Endothelial cell (in vitro differentiated cells): ENCODE measurements at regions not wholly inside any gene's neighbourhood (a gene's known extent, or its start where the extent isn't known, plus 50 kb on each side); places are given as distances from the start of the nearest gene placed in this dataset.
"Not testable (repeated sequence)": the region's sequence is repeated elsewhere in the genome, so short reads cannot be mapped to it uniquely, and the experiment has no call there.

Experiments used
- DNase-seq: peaks from one replicate; pipeline ENCODE4 v3.0.0; 2021; ENCODE audit warnings: low spot score
- H3K27ac Mint-ChIP-seq: one replicate; pipeline ENCODE4 v1.8.0; 2021; ENCODE audit warnings: mixed read lengths, inconsistent platforms; ENCODE audit not compliant: unreplicated experiment
- H3K27me3 Mint-ChIP-seq: one replicate; pipeline ENCODE4 v1.8.0; 2021; ENCODE audit warnings: mild to moderate bottlenecking, moderate library complexity, mixed read lengths, inconsistent platforms; ENCODE audit not compliant: unreplicated experiment
- H3K36me3 Mint-ChIP-seq: one replicate; pipeline ENCODE4 v1.8.0; 2021; ENCODE audit warnings: mild to moderate bottlenecking, low read depth, mixed read lengths, inconsistent platforms; ENCODE audit not compliant: unreplicated experiment
- H3K4me1 Mint-ChIP-seq: one replicate; pipeline ENCODE4 v1.8.0; 2021; ENCODE audit warnings: mild to moderate bottlenecking, mixed read lengths, inconsistent platforms; ENCODE audit not compliant: unreplicated experiment
- H3K4me3 Mint-ChIP-seq: one replicate; pipeline ENCODE4 v1.8.0; 2021; ENCODE audit warnings: mild to moderate bottlenecking, mixed read lengths, inconsistent platforms; ENCODE audit not compliant: unreplicated experiment
- H3K9me3 Mint-ChIP-seq: one replicate; pipeline ENCODE4 v1.8.0; 2021; ENCODE audit warnings: mixed read lengths, inconsistent platforms; ENCODE audit not compliant: unreplicated experiment
- TF ChIP-seq, protein P1 (sequence below): fragments of 200-600 bp; sonication (generic); IDR thresholded peaks from one replicate; pipeline ENCODE4 v1.5.0; 2021; ENCODE audit warnings: antibody characterized with exemption; ENCODE audit not compliant: unreplicated experiment

DNA sequence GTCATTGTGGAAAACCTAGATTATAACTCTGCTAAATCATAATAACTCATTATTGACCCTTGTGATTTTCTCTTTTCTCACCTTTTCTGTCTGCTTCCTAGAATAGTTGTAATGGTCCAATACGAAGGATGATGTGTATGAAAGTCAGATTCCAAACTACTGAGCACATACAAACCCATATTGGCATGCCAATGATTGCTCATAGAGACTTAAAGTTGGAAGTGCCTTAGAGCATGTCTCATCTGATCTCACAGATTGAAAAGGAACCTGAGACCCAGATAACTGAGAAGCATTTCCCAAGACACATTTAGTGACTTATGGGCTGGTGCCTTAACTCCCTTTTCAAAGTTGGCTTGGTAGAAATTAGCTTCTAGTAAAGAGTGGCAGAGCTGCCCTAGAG lies 594.3 kb downstream of the REEP3 start:
- H3K4me1 Mint-ChIP-seq = peaks cover 13% of the 10 kb centered on the region
- H3K27me3 Mint-ChIP-seq = peaks cover 1% of the 10 kb centered on the region
- no peaks in the 10 kb centered on the region for H3K9me3 Mint-ChIP-seq
- H3K4me3 Mint-ChIP-seq = no peak overlapping the region
- TF ChIP-seq, protein P1, sequence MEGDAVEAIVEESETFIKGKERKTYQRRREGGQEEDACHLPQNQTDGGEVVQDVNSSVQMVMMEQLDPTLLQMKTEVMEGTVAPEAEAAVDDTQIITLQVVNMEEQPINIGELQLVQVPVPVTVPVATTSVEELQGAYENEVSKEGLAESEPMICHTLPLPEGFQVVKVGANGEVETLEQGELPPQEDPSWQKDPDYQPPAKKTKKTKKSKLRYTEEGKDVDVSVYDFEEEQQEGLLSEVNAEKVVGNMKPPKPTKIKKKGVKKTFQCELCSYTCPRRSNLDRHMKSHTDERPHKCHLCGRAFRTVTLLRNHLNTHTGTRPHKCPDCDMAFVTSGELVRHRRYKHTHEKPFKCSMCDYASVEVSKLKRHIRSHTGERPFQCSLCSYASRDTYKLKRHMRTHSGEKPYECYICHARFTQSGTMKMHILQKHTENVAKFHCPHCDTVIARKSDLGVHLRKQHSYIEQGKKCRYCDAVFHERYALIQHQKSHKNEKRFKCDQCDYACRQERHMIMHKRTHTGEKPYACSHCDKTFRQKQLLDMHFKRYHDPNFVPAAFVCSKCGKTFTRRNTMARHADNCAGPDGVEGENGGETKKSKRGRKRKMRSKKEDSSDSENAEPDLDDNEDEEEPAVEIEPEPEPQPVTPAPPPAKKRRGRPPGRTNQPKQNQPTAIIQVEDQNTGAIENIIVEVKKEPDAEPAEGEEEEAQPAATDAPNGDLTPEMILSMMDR = no peak
- no peak for DNase-seq
- H3K27ac Mint-ChIP-seq = no peak overlapping the region
- H3K36me3 Mint-ChIP-seq = no peaks in the 10 kb centered on the region

DNA sequence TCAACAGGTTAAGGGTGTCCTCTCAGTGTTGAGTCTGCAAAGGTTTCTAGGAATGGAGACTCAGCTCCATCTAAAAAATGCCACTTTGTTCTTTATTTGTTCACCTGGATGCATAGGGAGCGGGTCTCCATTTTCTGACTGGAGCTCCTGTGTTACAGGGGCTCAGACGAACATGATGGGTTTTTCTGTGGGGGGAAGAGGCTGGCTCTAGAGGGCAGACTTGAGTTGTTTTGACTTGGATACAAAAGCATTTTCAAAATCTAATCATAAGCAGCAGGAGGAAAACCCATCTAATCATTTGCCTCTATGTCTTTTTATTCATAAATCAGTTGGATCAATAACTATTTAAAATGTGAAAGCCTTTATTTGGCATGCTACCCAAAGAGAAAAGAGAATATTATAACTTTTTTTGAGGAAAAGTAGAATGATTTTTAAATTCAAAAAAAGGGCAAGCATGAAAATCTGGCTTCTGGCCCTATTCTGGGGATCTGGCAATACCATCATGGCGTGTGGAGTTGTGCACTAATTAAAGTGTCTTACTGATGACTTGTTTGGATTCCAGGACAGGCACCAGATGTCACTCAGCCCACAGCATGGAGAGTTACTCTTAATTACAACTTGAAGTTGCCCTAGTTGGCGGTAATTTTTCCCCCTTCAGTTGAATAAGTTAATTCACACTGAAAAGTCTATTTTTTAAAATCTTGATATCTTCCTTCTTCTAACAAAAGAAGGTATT lies 594.9 kb downstream of the REEP3 start:
- DNase-seq = peak; percentile 26

DNA sequence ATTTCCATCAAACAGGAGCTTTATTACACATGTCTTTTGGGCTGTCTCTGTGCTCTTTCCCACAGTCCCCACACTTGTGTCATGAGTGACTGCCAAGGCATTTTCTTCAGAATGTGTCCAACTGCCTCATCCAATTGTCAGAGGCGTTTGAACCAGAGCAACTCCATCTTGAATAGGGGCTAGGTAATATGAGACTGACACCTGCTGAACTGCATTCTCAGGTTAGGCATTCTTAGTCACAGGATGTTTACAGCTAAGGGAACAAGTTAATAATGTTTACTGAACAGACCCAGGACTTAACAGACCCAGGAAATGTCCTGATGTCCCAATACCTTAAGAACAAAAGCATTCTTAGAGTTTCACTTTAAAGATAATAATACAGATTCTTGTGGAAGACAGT lies 595.5 kb downstream of the REEP3 start:
- no peak for DNase-seq
- no peaks in the 10 kb centered on the region for H3K36me3 Mint-ChIP-seq
- TF ChIP-seq, protein P1 = no peak
- H3K4me3 Mint-ChIP-seq = no peak overlapping the region
- peaks cover 13% of the 10 kb centered on the region for H3K4me1 Mint-ChIP-seq
- no peak overlapping the region for H3K27ac Mint-ChIP-seq
- H3K9me3 Mint-ChIP-seq = no peaks in the 10 kb centered on the region
- peaks cover 1% of the 10 kb centered on the region for H3K27me3 Mint-ChIP-seq

More for the DNA sequence above, 594.9 kb downstream of the REEP3 start:
- H3K9me3 Mint-ChIP-seq = no peaks in the 10 kb centered on the region
- H3K4me3 Mint-ChIP-seq = no peak overlapping the region
- H3K4me1 Mint-ChIP-seq = peaks cover 13% of the 10 kb centered on the region
- H3K27ac Mint-ChIP-seq = no peak overlapping the region
- H3K36me3 Mint-ChIP-seq = no peaks in the 10 kb centered on the region
- TF ChIP-seq, protein P1 = no peak
- peaks cover 1% of the 10 kb centered on the region for H3K27me3 Mint-ChIP-seq

DNA sequence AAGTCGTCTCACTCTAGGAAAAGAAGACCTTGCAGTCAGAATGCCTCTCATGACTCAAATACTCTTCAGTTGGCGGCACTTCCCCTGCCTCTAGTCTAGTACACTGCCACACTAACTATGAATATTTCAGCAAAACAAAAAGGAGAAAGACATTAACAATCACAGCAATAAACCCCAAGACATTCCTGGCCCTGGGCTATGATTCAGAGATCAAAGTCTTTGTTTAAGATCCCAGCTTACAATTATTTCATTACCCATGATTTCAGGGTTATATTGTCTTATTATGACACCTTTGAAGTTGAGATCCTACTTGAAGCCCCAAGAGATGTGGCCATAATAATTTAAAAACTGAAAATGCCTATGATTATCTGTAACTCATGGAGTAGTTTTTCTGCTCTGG lies 597.5 kb downstream of the REEP3 start:
- H3K27ac Mint-ChIP-seq = no peak overlapping the region

DNA sequence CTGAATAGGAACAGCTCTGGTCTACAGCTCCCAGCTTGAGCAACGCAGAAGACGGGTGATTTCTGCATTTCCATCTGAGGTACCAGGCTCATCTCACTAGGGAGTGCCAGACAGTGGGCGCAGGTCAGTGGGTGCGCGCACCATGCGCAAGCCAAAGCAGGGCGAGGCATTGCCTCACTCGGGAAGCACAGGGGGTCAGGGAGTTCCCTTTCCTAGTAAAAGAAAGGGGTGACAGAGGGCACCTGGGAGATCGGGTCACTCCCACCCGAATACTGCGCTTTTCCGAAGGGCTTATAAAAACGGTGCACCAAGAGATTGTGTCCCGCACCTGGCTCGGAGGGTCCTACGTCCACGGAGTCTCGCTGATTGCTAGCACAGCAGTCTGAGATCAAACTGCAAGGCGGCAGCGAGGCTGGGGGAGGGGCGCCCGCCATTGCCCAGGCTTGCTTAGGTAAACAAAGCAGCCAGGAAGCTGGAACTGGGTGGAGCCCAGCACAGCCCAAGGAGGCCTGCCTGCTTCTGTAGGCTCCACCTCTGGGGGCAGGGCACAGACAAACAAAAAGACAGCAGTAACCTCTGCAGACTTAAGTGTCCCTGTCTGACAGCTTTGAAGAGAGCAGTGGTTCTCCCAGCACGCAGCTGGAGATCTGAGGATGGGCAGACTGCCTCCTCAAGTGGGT lies 599.2 kb downstream of the REEP3 start:
- H3K36me3 Mint-ChIP-seq, H3K9me3 Mint-ChIP-seq, H3K4me1 Mint-ChIP-seq, H3K27ac Mint-ChIP-seq, DNase-seq, H3K27me3 Mint-ChIP-seq, H3K4me3 Mint-ChIP-seq: not testable (repeated sequence)

More for the DNA sequence above, 597.5 kb downstream of the REEP3 start:
- DNase-seq = no peak
- no peaks in the 10 kb centered on the region for H3K36me3 Mint-ChIP-seq
- peaks cover 9% of the 10 kb centered on the region for H3K4me1 Mint-ChIP-seq
- no peaks in the 10 kb centered on the region for H3K9me3 Mint-ChIP-seq
- peaks cover 1% of the 10 kb centered on the region for H3K27me3 Mint-ChIP-seq
- H3K4me3 Mint-ChIP-seq = no peak overlapping the region
- TF ChIP-seq, protein P1 = no peak
